Upper lobe of right lung (tissue), 1 donor: ENCODE measurements at regions not wholly inside any gene's neighbourhood (a gene's known extent, or its start where the extent isn't known, plus 50 kb on each side); places are given as distances from the start of the nearest gene placed in this dataset.

Source experiments
- ATAC-seq: fragments of 200-7000 bp; cut with Tn5 transposase; one replicate; pipeline ENCODE4 v1.9.1; 2020; ENCODE audit warnings: mild to moderate bottlenecking, moderate library complexity
- DNase-seq: peaks from one replicate; pipeline ENCODE4 v3.0.0-alpha.2; 2020
- H3K27ac ChIP-seq: fragments of 200-600 bp; one replicate; pipeline ENCODE4 v1.8.0; 2022
- H3K27me3 ChIP-seq: fragments of 200-600 bp; one replicate; pipeline ENCODE4 v1.8.0; 2022; ENCODE audit warnings: mild to moderate bottlenecking
- H3K36me3 ChIP-seq: fragments of 200-600 bp; one replicate; pipeline ENCODE4 v1.8.0; 2022
- H3K4me1 ChIP-seq: fragments of 200-600 bp; one replicate; pipeline ENCODE4 v1.8.0; 2022
- H3K4me3 ChIP-seq: fragments of 200-600 bp; one replicate; pipeline ENCODE4 v1.8.0; 2022; ENCODE audit warnings: mild to moderate bottlenecking
- H3K9me3 ChIP-seq: fragments of 200-600 bp; one replicate; pipeline ENCODE4 v1.8.0; 2022
- intact Hi-C: fragments of 100-400 bp; cut with DNase I; formaldehyde crosslinking; loops from one replicate; pipeline ENCODE4 v1.11.0; 2022
- TF ChIP-seq, protein P1 (sequence below): fragments of 200-600 bp; IDR thresholded peaks from one replicate; pipeline ENCODE4 v1.8.0; 2022; ENCODE audit warnings: antibody characterized with exemption
- donor health status: DM: no; HTN: yes; CAD: no; lungs with severe emphysema.

DNA sequence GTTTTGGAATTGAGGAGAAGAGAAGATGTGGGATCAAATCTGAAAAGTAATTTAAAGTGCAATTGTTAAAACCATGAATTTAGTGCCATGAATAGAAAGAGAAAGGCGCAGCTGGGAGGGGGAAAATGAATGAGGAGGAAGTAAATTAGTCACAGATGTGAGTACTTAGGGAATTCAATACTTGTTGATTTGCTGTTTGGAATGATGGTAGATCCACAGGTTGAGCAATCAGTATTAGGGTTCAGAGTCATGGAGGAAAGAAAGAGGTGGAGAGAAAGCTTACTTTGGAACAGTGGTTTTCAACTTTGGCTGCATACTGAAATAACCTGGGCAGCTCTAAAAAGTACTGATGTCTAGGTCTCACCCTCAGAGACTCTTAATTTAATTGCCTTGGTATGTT lies 229.7 kb upstream of the ASCC3 start:
- ATAC-seq = no peak
- Histone ChIP-seq H3K27ac (no peak overlapping the region), H3K9me3 (no peaks in the 10 kb centered on the region), H3K36me3 (no peaks in the 10 kb centered on the region), H3K4me1 (no peaks in the 10 kb centered on the region), H3K27me3 (no peaks in the 10 kb centered on the region), H3K4me3 (no peak overlapping the region)
- TF ChIP-seq, protein P1, sequence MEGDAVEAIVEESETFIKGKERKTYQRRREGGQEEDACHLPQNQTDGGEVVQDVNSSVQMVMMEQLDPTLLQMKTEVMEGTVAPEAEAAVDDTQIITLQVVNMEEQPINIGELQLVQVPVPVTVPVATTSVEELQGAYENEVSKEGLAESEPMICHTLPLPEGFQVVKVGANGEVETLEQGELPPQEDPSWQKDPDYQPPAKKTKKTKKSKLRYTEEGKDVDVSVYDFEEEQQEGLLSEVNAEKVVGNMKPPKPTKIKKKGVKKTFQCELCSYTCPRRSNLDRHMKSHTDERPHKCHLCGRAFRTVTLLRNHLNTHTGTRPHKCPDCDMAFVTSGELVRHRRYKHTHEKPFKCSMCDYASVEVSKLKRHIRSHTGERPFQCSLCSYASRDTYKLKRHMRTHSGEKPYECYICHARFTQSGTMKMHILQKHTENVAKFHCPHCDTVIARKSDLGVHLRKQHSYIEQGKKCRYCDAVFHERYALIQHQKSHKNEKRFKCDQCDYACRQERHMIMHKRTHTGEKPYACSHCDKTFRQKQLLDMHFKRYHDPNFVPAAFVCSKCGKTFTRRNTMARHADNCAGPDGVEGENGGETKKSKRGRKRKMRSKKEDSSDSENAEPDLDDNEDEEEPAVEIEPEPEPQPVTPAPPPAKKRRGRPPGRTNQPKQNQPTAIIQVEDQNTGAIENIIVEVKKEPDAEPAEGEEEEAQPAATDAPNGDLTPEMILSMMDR = no peak
- DNase-seq = no peak
- intact Hi-C loops = no loop called here

DNA sequence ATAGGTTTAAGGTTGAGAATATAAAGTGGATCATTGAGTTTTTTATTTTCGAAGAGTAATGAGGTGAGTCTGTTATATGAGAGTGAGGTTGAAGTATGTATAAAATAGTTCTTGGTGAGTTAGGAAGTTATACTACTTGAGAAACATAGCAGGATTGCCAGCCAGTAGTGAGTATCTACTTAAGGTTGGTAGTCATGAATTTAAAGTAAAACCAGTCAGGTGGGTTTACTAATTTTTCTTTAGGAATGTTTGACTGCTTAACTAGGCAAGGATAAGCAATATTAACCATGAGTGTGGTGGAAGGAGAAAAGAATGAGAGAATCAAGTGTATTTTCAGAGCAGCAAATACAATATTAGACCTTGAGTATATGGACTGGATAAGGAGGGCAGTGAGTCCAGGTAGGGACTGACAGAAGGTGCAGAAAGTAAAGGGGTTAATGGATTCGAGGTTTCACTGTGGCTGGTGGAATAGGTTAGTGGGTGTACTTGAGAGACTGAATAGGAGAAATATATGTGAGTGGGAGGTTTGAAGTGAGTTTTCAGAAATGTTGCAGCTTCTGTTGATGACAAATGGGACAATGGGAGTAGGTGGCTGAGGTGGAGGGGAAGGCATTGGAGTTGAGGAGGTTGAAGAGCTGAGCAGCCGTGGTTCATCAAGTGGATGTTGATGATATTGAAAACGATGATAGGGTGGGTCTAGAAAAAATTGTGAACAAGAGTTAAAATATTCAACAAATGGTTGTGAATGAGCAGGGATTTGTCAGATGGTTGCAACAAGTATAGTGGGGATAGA lies 232.5 kb upstream of the ASCC3 start:
- Histone ChIP-seq H3K9me3 (no peaks in the 10 kb centered on the region), H3K36me3 (no peaks in the 10 kb centered on the region), H3K27ac (no peak overlapping the region), H3K27me3 (no peaks in the 10 kb centered on the region), H3K4me1 (no peaks in the 10 kb centered on the region), H3K4me3 (no peak overlapping the region)
- TF ChIP-seq, protein P1 = no peak
- no peak for DNase-seq
- intact Hi-C loops = no loop called here
- ATAC-seq = no peak

DNA sequence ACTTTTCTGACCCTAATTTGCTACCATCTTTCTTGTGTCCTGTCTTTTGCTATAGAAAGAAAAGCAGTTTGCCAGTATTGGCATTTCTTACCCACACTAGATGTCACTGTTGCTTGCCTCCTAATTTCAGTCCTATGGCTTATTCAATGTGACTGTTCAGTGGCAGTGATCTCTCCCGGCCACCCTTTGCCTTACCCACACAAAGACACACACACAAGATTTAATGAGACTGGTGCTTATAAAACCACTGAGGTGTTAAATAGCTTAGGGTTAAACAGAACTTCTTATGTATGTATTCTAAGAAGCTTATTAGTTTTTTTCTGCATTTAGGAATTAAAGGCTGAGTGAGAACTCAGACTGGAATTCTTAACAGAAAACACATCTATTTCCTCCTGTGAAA lies 233.6 kb upstream of the ASCC3 start:
- TF ChIP-seq, protein P1 = peak; percentile 19
- ATAC-seq = peak; percentile 36
- DNase-seq = no peak
- Histone ChIP-seq H3K9me3 (no peaks in the 10 kb centered on the region), H3K4me3 (no peak overlapping the region), H3K4me1 (no peaks in the 10 kb centered on the region), H3K27me3 (no peaks in the 10 kb centered on the region), H3K27ac (no peak overlapping the region), H3K36me3 (no peaks in the 10 kb centered on the region)
- intact Hi-C loops = no loop called here

DNA sequence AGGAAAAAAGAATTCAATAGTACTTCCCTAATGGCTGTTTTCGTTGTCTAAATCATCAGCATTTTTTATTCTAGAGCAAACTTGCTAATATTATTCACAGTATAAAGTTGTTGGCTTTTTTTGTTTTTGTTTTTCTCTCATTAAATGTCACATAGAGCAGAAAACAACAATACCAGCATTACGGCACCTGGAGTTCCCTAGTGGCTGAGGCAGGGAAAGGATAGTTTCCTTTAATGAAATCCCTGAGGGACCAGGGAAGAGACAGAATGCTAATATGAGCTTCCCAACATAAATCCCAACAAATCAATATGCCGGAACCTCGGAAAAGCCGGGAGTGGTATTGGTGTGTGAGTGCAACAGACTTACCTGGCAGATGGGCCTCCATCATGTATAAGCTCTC lies 235.2 kb upstream of the ASCC3 start:
- ATAC-seq (no peak), DNase-seq (no peak)
- H3K9me3 ChIP-seq = no peaks in the 10 kb centered on the region
- intact Hi-C loops = no loop called here
- H3K36me3 ChIP-seq = no peaks in the 10 kb centered on the region
- H3K27me3 ChIP-seq = no peaks in the 10 kb centered on the region
- no peak overlapping the region for H3K27ac ChIP-seq
- H3K4me3 ChIP-seq = no peak overlapping the region
- TF ChIP-seq, protein P1 = no peak
- H3K4me1 ChIP-seq = no peaks in the 10 kb centered on the region

DNA sequence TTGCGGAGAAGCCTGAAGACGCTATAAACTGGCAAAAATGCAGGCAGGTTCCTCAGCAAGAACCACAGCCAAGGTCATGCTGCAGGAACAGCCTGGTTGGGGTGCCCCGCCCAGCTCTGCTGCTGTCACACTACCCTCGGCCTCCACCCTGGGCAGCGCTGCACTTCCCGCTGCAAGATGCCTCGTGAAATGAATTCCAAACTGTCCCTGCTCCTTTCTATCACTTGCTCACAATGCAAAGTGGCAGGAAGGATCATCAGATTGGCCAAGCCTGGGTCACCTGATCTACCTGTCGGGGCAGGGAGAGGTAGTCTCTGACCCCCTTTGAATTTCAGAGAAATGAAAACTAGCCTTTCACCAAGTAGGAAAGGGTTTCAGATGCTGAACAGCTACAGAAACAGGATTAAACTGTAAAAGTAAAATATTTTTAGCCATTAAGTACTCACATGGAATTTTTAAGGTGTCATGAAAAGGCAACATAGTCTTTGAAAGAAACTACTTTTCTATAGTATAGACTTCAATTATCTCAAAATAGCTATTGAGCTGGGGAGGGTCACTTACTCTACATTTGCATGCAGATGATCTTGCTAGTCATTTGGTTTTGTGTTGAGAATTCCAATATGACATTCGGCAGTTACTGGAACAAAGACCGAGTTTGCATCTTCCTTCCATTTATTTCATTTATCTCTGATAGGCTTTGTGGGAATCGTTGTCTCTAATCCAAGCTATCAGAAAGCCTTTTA lies 236.4 kb upstream of the ASCC3 start:
- no peak for DNase-seq
- no peak for ATAC-seq
- Histone ChIP-seq H3K36me3 (no peaks in the 10 kb centered on the region), H3K4me3 (no peak overlapping the region), H3K27me3 (no peaks in the 10 kb centered on the region), H3K4me1 (no peaks in the 10 kb centered on the region), H3K27ac (no peak overlapping the region), H3K9me3 (no peaks in the 10 kb centered on the region)
- TF ChIP-seq, protein P1 = no peak
- intact Hi-C loops = no loop called here
